ENCODE measurements at regions not wholly inside any gene's neighbourhood (a gene's known extent, or its start where the extent isn't known, plus 50 kb on each side); places are given as distances from the start of the nearest gene placed in this dataset.

- TF ChIP-seq, protein P1, sequence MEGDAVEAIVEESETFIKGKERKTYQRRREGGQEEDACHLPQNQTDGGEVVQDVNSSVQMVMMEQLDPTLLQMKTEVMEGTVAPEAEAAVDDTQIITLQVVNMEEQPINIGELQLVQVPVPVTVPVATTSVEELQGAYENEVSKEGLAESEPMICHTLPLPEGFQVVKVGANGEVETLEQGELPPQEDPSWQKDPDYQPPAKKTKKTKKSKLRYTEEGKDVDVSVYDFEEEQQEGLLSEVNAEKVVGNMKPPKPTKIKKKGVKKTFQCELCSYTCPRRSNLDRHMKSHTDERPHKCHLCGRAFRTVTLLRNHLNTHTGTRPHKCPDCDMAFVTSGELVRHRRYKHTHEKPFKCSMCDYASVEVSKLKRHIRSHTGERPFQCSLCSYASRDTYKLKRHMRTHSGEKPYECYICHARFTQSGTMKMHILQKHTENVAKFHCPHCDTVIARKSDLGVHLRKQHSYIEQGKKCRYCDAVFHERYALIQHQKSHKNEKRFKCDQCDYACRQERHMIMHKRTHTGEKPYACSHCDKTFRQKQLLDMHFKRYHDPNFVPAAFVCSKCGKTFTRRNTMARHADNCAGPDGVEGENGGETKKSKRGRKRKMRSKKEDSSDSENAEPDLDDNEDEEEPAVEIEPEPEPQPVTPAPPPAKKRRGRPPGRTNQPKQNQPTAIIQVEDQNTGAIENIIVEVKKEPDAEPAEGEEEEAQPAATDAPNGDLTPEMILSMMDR (conservative IDR thresholded peaks at IDR 0.05; ENCODE audit: low read depth, low read length) = no peak
- no peak for DNase-seq (ENCODE audit: low read depth)
- no peak overlapping the region for H3K4me3 ChIP-seq (ENCODE audit: low read length)
These were observed 136.2 kb upstream of the TIAM1 start for GRCh38 chr21:31480228-31480627.

DNA sequence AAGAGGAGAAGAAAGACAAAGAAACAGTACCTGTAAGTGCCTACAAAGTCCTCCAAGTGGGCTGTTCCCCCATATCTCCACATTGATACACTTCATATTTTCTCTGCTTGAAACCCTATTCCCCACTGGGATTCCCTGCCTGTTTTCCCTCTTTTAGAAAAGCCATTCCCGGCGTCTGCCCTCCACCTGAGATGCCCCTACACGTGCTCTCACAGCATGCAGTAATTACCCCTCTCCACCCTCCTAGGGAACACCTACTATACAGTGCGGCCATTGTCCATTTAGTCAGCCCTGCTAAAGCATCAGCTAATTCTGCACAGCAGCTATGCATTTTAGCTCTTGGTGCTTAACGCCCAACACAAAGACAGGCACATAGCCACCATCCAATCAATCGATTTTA is 135.7 kb upstream of the TIAM1 start:
- DNase-seq (ENCODE audit: low read depth) = no peak
- TF ChIP-seq, protein P1 (conservative IDR thresholded peaks at IDR 0.05; ENCODE audit: low read depth, low read length) = no peak
- H3K4me3 ChIP-seq (ENCODE audit: low read length) = no peak overlapping the region

DNA sequence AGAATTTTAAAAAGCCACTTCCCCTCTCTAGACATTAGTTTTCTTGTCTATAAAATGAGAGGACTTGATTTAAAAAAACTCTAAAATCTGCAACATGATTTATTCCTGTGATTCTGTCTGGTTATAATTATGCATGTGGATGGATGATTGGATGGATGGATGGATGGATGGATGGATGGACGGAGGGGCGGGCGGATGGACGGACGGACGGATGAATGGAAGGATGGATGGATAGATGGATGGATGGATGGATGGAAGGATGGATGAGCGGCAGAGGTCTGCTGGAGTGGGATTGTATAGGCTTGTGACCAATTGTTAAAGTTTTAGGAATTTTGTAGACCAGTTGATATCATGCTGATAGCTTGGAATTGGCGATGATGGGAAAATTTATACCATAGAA is 135.2 kb upstream of the TIAM1 start:
- H3K4me3 ChIP-seq (ENCODE audit: low read length) = no peak overlapping the region
- TF ChIP-seq, protein P1 (conservative IDR thresholded peaks at IDR 0.05; ENCODE audit: low read depth, low read length) = no peak
- no peak for DNase-seq (ENCODE audit: low read depth)

DNA sequence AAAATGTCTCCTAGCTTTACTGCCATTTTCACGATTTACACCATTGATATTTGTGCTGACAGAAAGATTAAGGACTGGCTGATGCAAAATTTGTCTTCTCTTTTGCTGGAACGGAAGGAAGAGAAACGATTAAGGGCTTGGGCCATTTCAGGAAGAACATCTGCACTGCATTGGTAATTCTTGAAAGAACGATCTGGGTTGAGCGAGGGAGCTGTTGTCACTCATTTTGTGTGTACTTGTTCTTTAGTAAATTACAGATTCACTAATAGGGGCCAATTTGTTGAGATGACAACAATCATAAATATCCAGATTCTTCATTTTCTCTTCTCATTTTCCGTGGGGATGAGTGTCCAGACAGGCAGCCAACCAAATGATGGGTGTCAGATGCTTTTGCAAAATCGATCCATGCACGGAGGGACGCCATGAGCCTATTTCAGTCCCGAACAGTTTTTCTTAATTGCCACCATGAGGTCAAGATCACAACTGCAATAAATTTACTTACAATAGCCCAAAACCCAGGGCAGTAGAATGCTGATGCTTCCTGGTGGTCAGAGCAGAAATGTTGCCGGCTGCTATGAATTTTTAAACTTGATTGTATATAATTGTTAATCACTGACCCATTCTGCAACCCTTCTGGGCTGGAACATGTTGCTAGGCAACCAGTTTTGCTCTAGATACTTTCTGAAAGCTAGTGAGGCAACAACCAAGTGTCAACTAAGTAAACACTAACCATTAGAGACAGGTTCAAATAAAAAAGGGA is 132.4 kb upstream of the TIAM1 start:
- no peak for DNase-seq (ENCODE audit: low read depth)
- TF ChIP-seq, protein P1 (conservative IDR thresholded peaks at IDR 0.05; ENCODE audit: low read depth, low read length) = peak; percentile 28
- H3K4me3 ChIP-seq (ENCODE audit: low read length) = no peak overlapping the region

GRCh38 chr21:31475223-31475622 is 131.2 kb upstream of the TIAM1 start:
- DNase-seq (ENCODE audit: low read depth) = no peak
- H3K4me3 ChIP-seq (ENCODE audit: low read length) = no peak overlapping the region
- TF ChIP-seq, protein P1 (conservative IDR thresholded peaks at IDR 0.05; ENCODE audit: low read depth, low read length) = no peak

DNA sequence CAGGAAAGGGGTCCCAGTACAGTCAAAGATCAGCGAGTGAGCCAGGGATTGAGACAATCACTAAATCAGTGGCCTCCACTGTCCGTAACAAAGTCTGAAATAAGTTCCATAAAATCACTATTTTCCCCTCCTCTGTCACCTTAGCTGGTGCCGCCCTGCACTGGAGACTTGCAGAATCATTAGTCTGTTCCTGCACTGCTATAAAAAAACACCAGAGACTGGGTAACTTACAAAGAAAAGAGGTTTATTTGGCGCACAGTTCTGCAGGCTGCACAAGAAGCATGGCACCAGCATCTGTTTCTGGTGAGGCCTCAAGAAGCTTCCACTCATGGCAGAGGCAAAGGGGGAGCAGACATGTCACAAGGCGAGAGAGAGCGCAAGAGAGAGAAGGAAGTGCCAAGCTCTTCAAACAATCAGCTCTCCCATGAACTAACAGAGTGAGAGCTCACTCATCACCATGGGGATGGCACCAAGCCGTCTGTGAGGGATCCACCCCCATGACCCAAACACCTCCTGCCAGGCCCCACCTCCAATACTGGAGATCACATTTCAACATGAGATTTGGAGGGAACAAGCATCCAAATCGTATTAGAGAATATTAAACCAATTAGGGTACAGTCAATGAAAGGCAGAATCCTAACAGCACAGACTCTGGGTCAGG is 129.8 kb upstream of the TIAM1 start:
- no peak overlapping the region for H3K4me3 ChIP-seq (ENCODE audit: low read length)
- TF ChIP-seq, protein P1 (conservative IDR thresholded peaks at IDR 0.05; ENCODE audit: low read depth, low read length) = no peak
- no peak for DNase-seq (ENCODE audit: low read depth)

- DNase-seq (ENCODE audit: low read depth) = no peak
- H3K4me3 ChIP-seq (ENCODE audit: low read length) = no peak overlapping the region
- TF ChIP-seq, protein P1 (conservative IDR thresholded peaks at IDR 0.05; ENCODE audit: low read depth, low read length) = no peak
These were observed 127.8 kb upstream of the TIAM1 start for GRCh38 chr21:31471865-31472264.

All from retinal pigment epithelial cell (primary cell).